Right lobe of liver (tissue), 6 donors: ENCODE measurements at regions not wholly inside any gene's neighbourhood (a gene's known extent, or its start where the extent isn't known, plus 50 kb on each side); places are given as distances from the start of the nearest gene placed in this dataset.

ENCODE experiments used
- ATAC-seq, 4 donors: fragments of 200-7000 bp; cut with Tn5 transposase; one replicate each; pipeline ENCODE4 v1.9.1; 2020; ENCODE audit warnings: mild to moderate bottlenecking in 4 of 4, moderate library complexity in 4 of 4
- DNase-seq, 3 donors: peaks; one replicate each; pipeline ENCODE4 v3.0.0-alpha.2; 2020
- H3K27ac ChIP-seq, 3 donors: fragments of 200-600 bp; one replicate each; pipeline ENCODE4 v1.8.0; 2022
- H3K27me3 ChIP-seq, 2 donors: fragments of 200-600 bp; one replicate each; pipeline ENCODE4 v1.8.0; 2022
- H3K36me3 ChIP-seq, 4 donors: fragments of 200-600 bp; sonication (generic) in 1 of 4; one replicate each; pipeline versions ENCODE4 v1.5.1 to v1.8.0; 2017 to 2022; ENCODE audit warnings: control low read depth in 1 of 4
- H3K4me1 ChIP-seq, 4 donors: fragments of 200-600 bp; sonication (generic) in 1 of 4; one replicate each; pipeline versions ENCODE4 v1.5.1 to v1.8.0; 2017 to 2022; ENCODE audit warnings: control low read depth in 1 of 4
- H3K4me3 ChIP-seq, 3 donors: fragments of 200-600 bp; one replicate each; pipeline ENCODE4 v1.8.0; 2022
- H3K9me3 ChIP-seq, 4 donors: fragments of 200-600 bp; sonication (generic) in 1 of 4; one replicate each; pipeline versions ENCODE4 v1.5.1 to v1.8.0; 2017 to 2022; ENCODE audit warnings: control low read depth in 1 of 4
- CTCF ChIP-seq, 4 donors: fragments of 200-600 bp in 3 of 4; fragments of 450-650 bp in 1 of 4; IDR thresholded peaks; one replicate each; pipeline versions ENCODE4 v1.5.1 to v1.8.0; 2016 to 2022; ENCODE audit warnings: antibody characterized with exemption in 4 of 4, mild to moderate bottlenecking in 2 of 4
- POLR2A ChIP-seq: fragments of 450-650 bp; IDR thresholded peaks from one replicate; pipeline ENCODE4 v1.6.1; 2017; ENCODE audit warnings: antibody characterized with exemption, mild to moderate bottlenecking
- WGBS: methylation state at CpG from one replicate; pipeline ENCODE4 v1.1.6; 2018; ENCODE audit warnings: low coverage, low lambda C conversion rate; ENCODE audit not compliant: insufficient coverage; ENCODE audit errors: missing lambda C conversion rate; 5-methylcytosine and 5-hydroxymethylcytosine counted together
- intact Hi-C, 2 donors: fragments of 100-400 bp; cut with DNase I; formaldehyde crosslinking; loops; one replicate each; pipeline versions ENCODE4 v1.11.2 to v1.14.1; 2022
- donor health status: DM: no; HTN: yes; CAD: no.
- donor health status: DM: no; HTN: no; CAD: no.
- donor health status: DM: no; HTN: no; CAD: no.
- donor health status: DM: no; HTN: yes; CAD: no.
- donor health status: DM: no; HTN: yes; CAD: no.

- H3K4me1 ChIP-seq: peaks cover 0 to 8% (median 0%) of the 10 kb centered on the region in 4 donors
- no peaks in the 10 kb centered on the region for H3K27me3 ChIP-seq
- TF ChIP-seq CTCF (IDR thresholded peaks at IDR 0.05): no peak
- TF ChIP-seq POLR2A: no peak
- H3K27ac ChIP-seq: no peak overlapping the region
- ATAC-seq (no peak), DNase-seq (no peak)
- whole genome bisulfite sequencing: 69% methylated on average over 2 of the region's 3 CpGs
- no peak overlapping the region for H3K4me3 ChIP-seq
- intact Hi-C loops: no loop called here
- no peaks in the 10 kb centered on the region for H3K36me3 ChIP-seq
- H3K9me3 ChIP-seq: no peaks in the 10 kb centered on the region
Observed at GRCh38 chr11:26905368-26905767, 88.5 kb upstream of the FIBIN start.

- ATAC-seq (peak; percentile 72 to 80 (median 78)), DNase-seq (no peak)
- H3K4me3 ChIP-seq: no peak overlapping the region
- H3K4me1 ChIP-seq: peaks cover 0 to 21% (median 0%) of the 10 kb centered on the region in 4 donors
- no peaks in the 10 kb centered on the region for H3K27me3 ChIP-seq
- intact Hi-C loops: no loop called here
- no peaks in the 10 kb centered on the region for H3K36me3 ChIP-seq
- no peaks in the 10 kb centered on the region for H3K9me3 ChIP-seq
- WGBS: 22% methylated on average over 3 of the region's 3 CpGs
- peak overlapping the region in 2 of 3 donors; percentile 49 to 63 for H3K27ac ChIP-seq
- TF ChIP-seq POLR2A: no peak
- no peak for TF ChIP-seq CTCF (IDR thresholded peaks at IDR 0.05)
Observed at GRCh38 chr11:26909515-26909914, 84.4 kb upstream of the FIBIN start.

- peak in 1 of 4 donors; percentile 12 for ATAC-seq
- Histone ChIP-seq H3K27me3 (no peaks in the 10 kb centered on the region), H3K9me3 (no peaks in the 10 kb centered on the region), H3K4me3 (no peak overlapping the region), H3K27ac (peak overlapping the region in 2 of 3 donors; percentile 49 to 63), H3K36me3 (no peaks in the 10 kb centered on the region), H3K4me1 (peaks cover 0 to 21% (median 0%) of the 10 kb centered on the region in 4 donors)
- 63% methylated on average over 6 of the region's 6 CpGs for WGBS
- intact Hi-C loops: no loop called here
- TF ChIP-seq CTCF (IDR thresholded peaks at IDR 0.05) (no peak), POLR2A (no peak)
- no peak for DNase-seq
Observed at GRCh38 chr11:26909991-26910591, 83.8 kb upstream of the FIBIN start.

GRCh38 chr11:26914968-26915367, 78.9 kb upstream of the FIBIN start:
- no peak for TF ChIP-seq CTCF (IDR thresholded peaks at IDR 0.05)
- no peak for TF ChIP-seq POLR2A
- ATAC-seq (no peak), DNase-seq (no peak)
- no peak overlapping the region for H3K4me3 ChIP-seq
- H3K4me1 ChIP-seq: peaks cover 0 to 17% (median 0%) of the 10 kb centered on the region in 4 donors
- intact Hi-C loops: no loop called here
- WGBS: 76% methylated on average over 6 of the region's 6 CpGs
- H3K36me3 ChIP-seq: no peaks in the 10 kb centered on the region
- H3K9me3 ChIP-seq: no peaks in the 10 kb centered on the region
- H3K27ac ChIP-seq: no peak overlapping the region
- H3K27me3 ChIP-seq: no peaks in the 10 kb centered on the region
